Fibroblast of lung (primary cell): ENCODE measurements at regions not wholly inside any gene's neighbourhood (a gene's known extent, or its start where the extent isn't known, plus 50 kb on each side); places are given as distances from the start of the nearest gene placed in this dataset.

Experiments
- DNase-seq, 2 donors: peaks; one replicate each; pipeline versions ENCODE4 v3.0.0 to v3.0.0-alpha.2; 2010; ENCODE audit warnings: low read depth in 2 of 2
- H2AFZ ChIP-seq: 2 replicates; pipeline ENCODE4 v1.5.1; 2012; ENCODE audit warnings: low read length, control low read depth, inconsistent platforms
- H3K27ac ChIP-seq: 2 replicates; pipeline ENCODE4 v1.5.1; 2011; ENCODE audit warnings: low read length, control low read depth; ENCODE audit not compliant: insufficient read depth
- H3K27me3 ChIP-seq: 2 replicates; pipeline ENCODE4 v1.5.1; 2011; ENCODE audit warnings: mild to moderate bottlenecking, low read length; ENCODE audit not compliant: control insufficient read depth, insufficient read depth
- H3K36me3 ChIP-seq: 2 replicates; pipeline ENCODE4 v1.5.1; 2011; ENCODE audit warnings: low read length; ENCODE audit not compliant: control insufficient read depth, insufficient read depth
- H3K4me1 ChIP-seq: 2 replicates; pipeline ENCODE4 v1.5.1; 2011; ENCODE audit warnings: low read length; ENCODE audit not compliant: control insufficient read depth, insufficient read depth; ENCODE audit errors: extremely low read depth
- H3K4me2 ChIP-seq: 2 replicates; pipeline ENCODE4 v1.5.1; 2011; ENCODE audit warnings: low read length, control low read depth; ENCODE audit not compliant: insufficient read depth; ENCODE audit errors: extremely low read depth
- H3K4me3 ChIP-seq, 4 experiments: fragments of 200-600 bp in 1 of 4; sonication (generic) in 1 of 4; replicated peaks in 1 of 4; 2 replicates each; pipeline ENCODE4 v1.5.1; 2011 to 2016; ENCODE audit warnings: low read length in 4 of 4, low read depth in 3 of 4, mild to moderate bottlenecking in 3 of 4, control low read depth in 2 of 4, inconsistent platforms in 1 of 4, mixed read lengths in 1 of 4; ENCODE audit not compliant: insufficient read depth in 1 of 4; ENCODE audit errors: control extremely low read depth in 1 of 4
- H3K79me2 ChIP-seq: 2 replicates; pipeline ENCODE4 v1.5.1; 2012; ENCODE audit warnings: mild to moderate bottlenecking, low read length, inconsistent platforms; ENCODE audit not compliant: control insufficient read depth, insufficient read depth
- H3K9ac ChIP-seq: 2 replicates; pipeline ENCODE4 v1.5.1; 2011; ENCODE audit warnings: mild to moderate bottlenecking, low read length, control low read depth; ENCODE audit not compliant: insufficient read depth
- H3K9me3 ChIP-seq: 2 replicates; pipeline ENCODE4 v1.5.1; 2012; ENCODE audit warnings: low read depth, low read length; ENCODE audit not compliant: control insufficient read depth, insufficient read depth
- H4K20me1 ChIP-seq: 2 replicates; pipeline ENCODE4 v1.5.1; 2011; ENCODE audit warnings: low read length; ENCODE audit not compliant: control insufficient read depth, insufficient read depth; ENCODE audit errors: extremely low read depth
- CTCF ChIP-seq, 2 donors: IDR thresholded peaks in 1 of 2; conservative IDR thresholded peaks in 1 of 2; 1 replicate in 1 of 2; 2 replicates in 1 of 2; pipeline ENCODE4 v1.5.1; 2011 to 2012; ENCODE audit warnings: low read length in 2 of 2, control low read depth in 1 of 2, inconsistent platforms in 1 of 2, low read depth in 1 of 2, mild to moderate bottlenecking in 1 of 2
- EZH2 ChIP-seq: IDR thresholded peaks from 2 replicates; pipeline ENCODE4 v1.5.1; 2012; ENCODE audit warnings: low read length, control low read depth, mild to moderate bottlenecking; ENCODE audit errors: missing control alignments

- no peak overlapping the region for H3K9ac ChIP-seq
Observed at GRCh38 chr21:22561946-22562345, 1563.7 kb downstream of the NCAM2 start.

GRCh38 chr21:22573834-22574233 is 1575.6 kb downstream of the NCAM2 start:
- H4K20me1 ChIP-seq, result no peaks in the 10 kb centered on the region
- TF ChIP-seq CTCF (conservative IDR thresholded peaks at IDR 0.05 in 1 of 2, IDR thresholded peaks at IDR 0.05 in 1 of 2; ENCODE audit: low read depth in 1 of 2, low read length in 2 of 2) (no peak), EZH2 (no peak)
- no peak overlapping the region for H3K27ac ChIP-seq
- no peak overlapping the region for H3K4me2 ChIP-seq
- no peaks in the 10 kb centered on the region for H3K4me1 ChIP-seq
- H3K79me2 ChIP-seq, result no peaks in the 10 kb centered on the region
- no peaks in the 10 kb centered on the region for H3K27me3 ChIP-seq
- no peak overlapping the region for H3K9ac ChIP-seq
- no peaks in the 10 kb centered on the region for H3K9me3 ChIP-seq
- no peak for DNase-seq
- no peaks in the 10 kb centered on the region for H3K36me3 ChIP-seq
- H3K4me3 ChIP-seq, result no peak overlapping the region
- no peak overlapping the region for H2AFZ ChIP-seq

More at GRCh38 chr21:22561946-22562345, 1563.7 kb downstream of the NCAM2 start:
- no peak overlapping the region for H2AFZ ChIP-seq
- no peak overlapping the region for H3K4me2 ChIP-seq
- no peaks in the 10 kb centered on the region for H3K36me3 ChIP-seq
- H3K79me2 ChIP-seq, result no peaks in the 10 kb centered on the region
- H3K27me3 ChIP-seq, result no peaks in the 10 kb centered on the region
- H3K4me1 ChIP-seq, result no peaks in the 10 kb centered on the region
- no peak overlapping the region for H3K27ac ChIP-seq
- H3K9me3 ChIP-seq, result no peaks in the 10 kb centered on the region
- TF ChIP-seq CTCF (conservative IDR thresholded peaks at IDR 0.05 in 1 of 2, IDR thresholded peaks at IDR 0.05 in 1 of 2; ENCODE audit: low read depth in 1 of 2, low read length in 2 of 2) (no peak), EZH2 (no peak)
- no peak for DNase-seq
- H4K20me1 ChIP-seq, result no peaks in the 10 kb centered on the region
- H3K4me3 ChIP-seq, result no peak overlapping the region

DNA sequence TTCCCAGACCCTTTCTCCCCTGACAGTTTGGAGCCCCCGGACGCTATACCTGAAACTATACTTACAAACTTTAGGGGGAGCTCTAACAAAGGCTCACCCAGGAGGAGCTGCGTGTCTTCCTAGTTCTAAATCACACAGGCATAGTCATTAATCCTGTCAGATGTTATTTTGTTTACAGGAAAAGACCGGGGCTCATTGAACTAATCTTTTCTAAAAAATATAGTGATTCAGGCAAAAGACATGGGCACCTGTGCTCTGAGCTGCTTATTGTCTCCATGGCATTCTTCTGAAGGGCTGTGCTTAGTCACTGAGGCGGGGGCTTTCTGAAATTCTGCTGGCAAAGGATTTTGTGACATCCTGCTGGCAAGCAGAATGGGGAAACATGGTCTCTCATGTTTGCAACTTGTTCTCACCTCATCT is 1577.0 kb downstream of the NCAM2 start:
- Histone ChIP-seq H2AFZ (no peak overlapping the region), H3K4me1 (no peaks in the 10 kb centered on the region), H3K9me3 (no peaks in the 10 kb centered on the region), H3K9ac (no peak overlapping the region), H3K79me2 (no peaks in the 10 kb centered on the region), H4K20me1 (no peaks in the 10 kb centered on the region), H3K4me2 (no peak overlapping the region), H3K27ac (no peak overlapping the region), H3K27me3 (no peaks in the 10 kb centered on the region), H3K4me3 (no peak overlapping the region), H3K36me3 (no peaks in the 10 kb centered on the region)
- TF ChIP-seq EZH2 (no peak), CTCF (conservative IDR thresholded peaks at IDR 0.05 in 1 of 2, IDR thresholded peaks at IDR 0.05 in 1 of 2; ENCODE audit: low read depth in 1 of 2, low read length in 2 of 2) (no peak)
- no peak for DNase-seq
